ENCODE measurements at regions not wholly inside any gene's neighbourhood (a gene's known extent, or its start where the extent isn't known, plus 50 kb on each side); places are given as distances from the start of the nearest gene placed in this dataset.

DNA sequence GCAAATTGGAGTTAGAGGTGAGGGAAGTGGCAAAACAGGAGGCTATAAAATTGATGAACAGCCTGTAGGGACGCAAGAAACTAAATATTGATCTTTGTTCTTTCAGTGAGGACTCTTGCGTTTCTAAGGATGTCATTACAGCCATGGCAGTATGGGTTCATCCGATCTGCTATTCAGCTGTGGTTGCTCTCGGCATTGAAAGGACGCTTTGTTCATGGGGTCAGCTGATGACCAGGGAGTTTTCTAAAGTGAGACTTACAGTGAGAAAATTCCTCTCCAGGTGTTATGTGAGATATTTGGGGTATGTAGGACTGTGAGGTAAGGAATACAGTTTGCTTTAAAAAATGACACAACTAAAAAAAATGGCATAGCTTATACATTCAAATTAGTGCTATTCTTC is 52.7 kb upstream of the PELI1 start:
- DNase-seq (ENCODE audit: low spot score in 2 of 2) = no peak
- no peak for TF ChIP-seq POLR2A (IDR thresholded peaks at IDR 0.05)
- TF ChIP-seq, protein P1, sequence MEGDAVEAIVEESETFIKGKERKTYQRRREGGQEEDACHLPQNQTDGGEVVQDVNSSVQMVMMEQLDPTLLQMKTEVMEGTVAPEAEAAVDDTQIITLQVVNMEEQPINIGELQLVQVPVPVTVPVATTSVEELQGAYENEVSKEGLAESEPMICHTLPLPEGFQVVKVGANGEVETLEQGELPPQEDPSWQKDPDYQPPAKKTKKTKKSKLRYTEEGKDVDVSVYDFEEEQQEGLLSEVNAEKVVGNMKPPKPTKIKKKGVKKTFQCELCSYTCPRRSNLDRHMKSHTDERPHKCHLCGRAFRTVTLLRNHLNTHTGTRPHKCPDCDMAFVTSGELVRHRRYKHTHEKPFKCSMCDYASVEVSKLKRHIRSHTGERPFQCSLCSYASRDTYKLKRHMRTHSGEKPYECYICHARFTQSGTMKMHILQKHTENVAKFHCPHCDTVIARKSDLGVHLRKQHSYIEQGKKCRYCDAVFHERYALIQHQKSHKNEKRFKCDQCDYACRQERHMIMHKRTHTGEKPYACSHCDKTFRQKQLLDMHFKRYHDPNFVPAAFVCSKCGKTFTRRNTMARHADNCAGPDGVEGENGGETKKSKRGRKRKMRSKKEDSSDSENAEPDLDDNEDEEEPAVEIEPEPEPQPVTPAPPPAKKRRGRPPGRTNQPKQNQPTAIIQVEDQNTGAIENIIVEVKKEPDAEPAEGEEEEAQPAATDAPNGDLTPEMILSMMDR (IDR thresholded peaks at IDR 0.05) = no peak
- 87 to 88% methylated on average over 5 of the region's 5 CpGs for WGBS, 2 donors
- intact Hi-C loops (cut with DNase I; ENCODE audit: low total_unique reads) = no loop called here
- no peak overlapping the region for H3K4me3 ChIP-seq (ENCODE audit: low read depth, poor library complexity, severe bottlenecking)

DNA sequence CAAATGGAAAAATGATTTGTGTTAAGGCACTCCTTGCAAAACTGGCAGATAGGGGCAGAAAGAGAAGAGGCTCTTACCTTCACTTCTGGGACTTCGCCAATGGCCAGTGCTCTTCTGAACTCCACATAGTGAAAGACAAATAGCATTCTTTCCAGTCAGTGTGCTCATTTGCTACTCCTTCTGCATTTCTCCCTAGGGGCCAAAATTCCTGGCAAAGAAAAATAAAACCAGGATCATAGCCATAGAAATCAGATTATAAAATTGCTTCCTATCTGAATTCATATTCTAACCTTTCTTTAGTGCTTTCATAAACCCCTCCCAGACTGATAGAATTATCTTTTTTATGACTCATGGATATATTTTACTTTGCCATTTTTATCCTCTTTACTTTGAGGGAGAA is 56.9 kb upstream of the PELI1 start:
- no peak overlapping the region for H3K4me3 ChIP-seq (ENCODE audit: low read depth, poor library complexity, severe bottlenecking)
- intact Hi-C loops (cut with DNase I; ENCODE audit: low total_unique reads) = no loop called here
- TF ChIP-seq POLR2A (IDR thresholded peaks at IDR 0.05) = no peak
- TF ChIP-seq, protein P1 (IDR thresholded peaks at IDR 0.05) = no peak
- WGBS, 2 donors = 45 to 46% methylated on average over 1 of the region's 1 CpG
- no peak for DNase-seq (ENCODE audit: low spot score in 2 of 2)

DNA sequence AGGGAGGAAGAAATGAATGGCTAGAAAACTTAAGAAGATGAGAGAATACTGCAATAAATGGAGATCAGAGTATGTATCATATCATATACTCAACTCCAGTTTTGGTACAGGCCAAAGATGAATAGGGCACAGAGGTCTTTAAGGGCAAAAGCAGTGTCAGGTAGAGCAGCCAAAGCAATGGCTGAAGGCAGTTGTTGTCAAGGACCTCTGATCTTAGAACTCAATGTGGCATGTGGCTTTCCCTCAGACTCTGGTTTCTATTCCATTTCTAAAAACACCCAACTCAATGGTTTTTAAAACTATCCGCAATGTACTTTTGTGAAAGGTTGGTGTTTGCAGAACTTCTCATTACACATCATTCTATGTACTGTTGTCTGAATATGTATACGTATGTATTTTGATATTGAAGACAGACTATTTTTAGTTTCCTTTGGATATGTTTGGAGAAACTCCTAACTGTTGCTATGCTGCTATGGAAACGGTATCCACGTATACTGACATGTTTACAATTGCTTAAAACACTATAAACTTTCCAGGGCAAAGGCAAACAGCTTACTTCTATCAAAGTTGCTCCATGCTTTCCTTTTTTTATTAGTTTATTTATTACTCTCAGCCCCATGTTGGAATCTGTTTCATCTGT is 58.1 kb upstream of the PELI1 start:
- WGBS, 2 donors = 15 to 17% methylated on average over 4 of the region's 4 CpGs

DNA sequence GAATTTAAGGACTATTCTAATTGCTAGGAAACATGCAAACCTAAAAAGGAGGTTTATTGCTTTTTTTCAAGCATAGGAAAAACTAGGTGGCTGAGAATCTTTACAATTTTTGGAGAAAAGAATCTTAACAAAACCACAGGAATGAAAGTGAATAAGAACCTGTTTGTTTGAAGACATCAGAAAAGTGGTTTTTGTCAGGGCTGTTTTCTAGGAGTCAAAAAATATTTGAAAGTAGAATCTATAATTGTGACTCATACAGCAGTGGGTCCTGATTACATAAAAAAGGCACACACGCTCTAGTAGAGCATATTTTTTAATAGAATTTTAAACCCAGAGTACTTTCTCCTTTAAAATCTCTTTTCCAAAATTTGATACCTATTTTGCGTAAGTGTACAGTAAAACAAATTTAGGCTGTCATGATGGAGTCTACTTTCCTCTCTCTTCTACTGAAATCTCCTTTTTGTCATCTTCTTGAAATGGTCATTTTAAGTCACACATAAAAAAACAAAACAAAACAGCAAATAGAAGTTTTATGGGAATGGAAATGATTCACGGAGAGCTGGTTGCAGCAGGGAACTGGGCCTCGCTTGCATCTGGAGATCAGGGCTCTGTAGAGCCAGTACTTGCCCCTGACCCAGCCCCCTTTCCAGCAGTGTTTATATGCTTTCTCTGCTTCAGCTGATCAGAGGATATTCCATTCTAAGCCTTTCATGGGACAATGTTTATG is 59.1 kb upstream of the PELI1 start:
- H3K4me3 ChIP-seq (ENCODE audit: low read depth, poor library complexity, severe bottlenecking) = no peak overlapping the region
- intact Hi-C loops (cut with DNase I; ENCODE audit: low total_unique reads) = no loop called here
- DNase-seq (ENCODE audit: low spot score in 2 of 2) = no peak
- 25 to 34% methylated on average over 4 of the region's 4 CpGs for WGBS, 2 donors
- TF ChIP-seq, protein P1 (IDR thresholded peaks at IDR 0.05) = no peak
- TF ChIP-seq POLR2A (IDR thresholded peaks at IDR 0.05) = no peak

More for the DNA sequence above, 58.1 kb upstream of the PELI1 start:
- TF ChIP-seq, protein P1 (IDR thresholded peaks at IDR 0.05) = no peak
- no peak for TF ChIP-seq POLR2A (IDR thresholded peaks at IDR 0.05)
- no peak for DNase-seq (ENCODE audit: low spot score in 2 of 2)
- no peak overlapping the region for H3K4me3 ChIP-seq (ENCODE audit: low read depth, poor library complexity, severe bottlenecking)
- intact Hi-C loops (cut with DNase I; ENCODE audit: low total_unique reads) = no loop called here

DNA sequence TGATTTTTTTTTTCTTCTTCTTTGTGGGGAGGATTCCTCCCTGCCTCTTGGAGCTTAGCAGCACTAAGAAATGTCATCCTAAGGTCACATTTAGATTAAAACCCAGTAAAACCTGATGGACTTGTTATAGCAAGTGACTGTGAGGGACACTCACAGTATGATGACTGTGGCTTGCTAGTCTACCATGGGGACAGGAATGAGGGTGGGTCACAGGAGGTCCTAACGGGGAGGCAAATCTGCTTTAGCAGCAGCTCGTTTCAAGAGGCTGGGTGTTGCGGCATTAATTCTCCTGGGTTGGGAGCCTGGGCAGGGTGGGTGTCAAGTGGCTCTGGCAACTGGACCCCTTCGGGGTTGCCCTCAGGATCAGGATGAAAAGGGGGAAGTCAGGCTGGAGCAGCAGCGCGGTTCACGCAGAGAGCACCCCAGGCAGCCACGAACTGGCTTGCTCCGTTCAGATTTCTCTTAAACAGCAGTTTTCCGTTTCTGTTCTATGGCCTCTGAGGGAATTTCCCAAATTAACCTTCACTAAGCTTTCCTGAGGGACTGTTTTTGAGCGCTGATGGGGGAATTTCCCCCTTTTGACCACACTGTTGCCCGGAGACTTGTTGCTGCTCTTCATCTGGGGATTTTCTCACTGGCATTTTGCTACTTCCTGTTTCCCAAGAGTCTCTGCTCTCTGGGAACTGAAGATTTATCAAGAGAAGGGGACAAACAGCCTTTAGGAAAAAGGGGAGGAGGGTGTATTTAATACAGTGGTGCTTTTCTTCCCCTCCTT is 59.8 kb upstream of the PELI1 start:
- 13% methylated on average over 12 of the region's 12 CpGs for WGBS, 2 donors
- DNase-seq (ENCODE audit: low spot score in 2 of 2) = peak in 1 of 2 donors; percentile 26
- no peak for TF ChIP-seq POLR2A (IDR thresholded peaks at IDR 0.05)
- TF ChIP-seq, protein P1 (IDR thresholded peaks at IDR 0.05) = no peak
- intact Hi-C loops (cut with DNase I; ENCODE audit: low total_unique reads) = no loop called here
- H3K4me3 ChIP-seq (ENCODE audit: low read depth, poor library complexity, severe bottlenecking) = no peak overlapping the region

Measured in lower leg skin (tissue), 4 donors.